HG02885 (cell line): ENCODE measurements at regions not wholly inside any gene's neighbourhood (a gene's known extent, or its start where the extent isn't known, plus 50 kb on each side); places are given as distances from the start of the nearest gene placed in this dataset.
"Not testable (repeated sequence)": the region's sequence is repeated elsewhere in the genome, so short reads cannot be mapped to it uniquely, and the experiment has no call there.

ENCODE experiments used
- ATAC-seq: cut with Tn5 transposase; IDR thresholded peaks from one replicate; pipeline ENCODE4 v1.9.1; 2021; ENCODE audit warnings: mild to moderate bottlenecking; ENCODE audit not compliant: unreplicated experiment, poor library complexity

DNA sequence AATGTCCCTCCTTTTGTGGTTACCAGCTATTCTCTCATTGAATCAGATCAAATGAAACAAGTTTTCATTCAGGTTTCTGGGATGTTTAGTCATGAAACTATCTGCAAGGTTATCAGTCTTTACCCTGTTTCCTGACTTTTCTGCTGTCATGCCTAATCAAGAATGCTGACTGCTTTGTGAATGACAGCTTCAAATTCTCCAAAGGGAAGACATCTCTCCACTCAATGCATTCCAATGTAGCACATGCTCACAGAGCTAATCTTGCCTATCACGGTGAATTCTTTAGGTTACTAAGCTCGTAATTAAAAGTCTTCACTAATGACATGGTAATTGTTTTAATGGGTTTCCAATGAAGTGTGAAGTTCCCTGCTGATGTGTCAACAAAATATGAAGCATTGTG lies 1068.5 kb downstream of the PCDH7 start:
- no peak for ATAC-seq

DNA sequence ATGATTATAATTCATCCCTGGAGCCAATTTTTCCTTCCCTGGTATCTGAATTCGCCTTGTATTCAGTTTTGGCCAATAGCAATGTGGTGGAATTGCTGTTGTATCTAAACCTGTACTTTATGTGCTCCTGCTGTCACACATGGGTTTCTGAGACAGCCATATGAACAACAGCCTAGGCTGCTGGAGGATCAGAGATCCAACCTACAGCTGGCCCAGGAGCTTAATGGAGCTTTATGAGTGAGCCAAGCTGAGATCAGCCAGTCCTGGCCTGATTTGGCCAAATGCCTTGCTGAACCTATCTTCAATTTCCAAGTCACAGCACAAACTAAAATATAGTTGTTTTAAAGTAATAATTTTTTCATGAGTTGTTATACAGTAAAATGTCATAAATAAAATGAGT lies 1071.5 kb downstream of the PCDH7 start:
- ATAC-seq = no peak

DNA sequence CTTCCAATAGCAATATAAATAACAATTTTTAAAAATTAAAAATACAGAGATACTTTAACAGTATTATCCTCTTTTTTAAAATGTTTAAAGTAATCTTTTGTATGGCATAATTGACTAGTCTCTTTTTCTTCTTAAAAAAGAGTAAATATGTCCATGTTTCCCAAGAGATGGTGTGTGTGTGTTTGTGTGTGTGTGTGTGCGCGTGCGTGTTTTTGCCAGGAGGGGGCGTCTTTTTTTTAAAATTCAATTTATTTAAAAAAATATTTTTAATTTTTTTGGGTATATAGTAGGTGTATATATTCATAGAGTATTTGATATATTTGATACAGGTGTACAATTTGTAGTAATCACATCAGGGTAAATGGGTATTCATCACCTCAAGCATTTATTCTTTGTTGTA lies 1073.7 kb downstream of the PCDH7 start:
- ATAC-seq = no peak

DNA sequence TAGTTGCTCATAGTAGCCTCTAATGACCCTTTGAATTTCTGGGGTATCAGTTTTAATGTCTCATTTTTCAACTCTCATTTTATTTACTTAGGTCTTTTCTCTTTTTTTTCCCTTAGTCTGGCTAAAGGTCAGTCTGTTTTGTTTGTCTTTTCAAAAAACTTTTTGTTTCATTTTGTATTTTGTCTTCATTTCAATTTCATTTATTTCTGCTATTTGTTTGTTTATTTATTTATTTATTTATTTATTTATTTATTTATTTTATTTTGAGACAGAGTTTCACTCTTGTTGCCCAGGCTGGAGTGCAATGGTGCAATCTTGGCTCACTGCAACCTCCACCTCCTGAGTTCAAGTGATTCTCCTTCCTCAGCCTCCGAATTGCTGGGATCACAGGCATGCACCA lies 1076.9 kb downstream of the PCDH7 start:
- not testable (repeated sequence) for ATAC-seq

DNA sequence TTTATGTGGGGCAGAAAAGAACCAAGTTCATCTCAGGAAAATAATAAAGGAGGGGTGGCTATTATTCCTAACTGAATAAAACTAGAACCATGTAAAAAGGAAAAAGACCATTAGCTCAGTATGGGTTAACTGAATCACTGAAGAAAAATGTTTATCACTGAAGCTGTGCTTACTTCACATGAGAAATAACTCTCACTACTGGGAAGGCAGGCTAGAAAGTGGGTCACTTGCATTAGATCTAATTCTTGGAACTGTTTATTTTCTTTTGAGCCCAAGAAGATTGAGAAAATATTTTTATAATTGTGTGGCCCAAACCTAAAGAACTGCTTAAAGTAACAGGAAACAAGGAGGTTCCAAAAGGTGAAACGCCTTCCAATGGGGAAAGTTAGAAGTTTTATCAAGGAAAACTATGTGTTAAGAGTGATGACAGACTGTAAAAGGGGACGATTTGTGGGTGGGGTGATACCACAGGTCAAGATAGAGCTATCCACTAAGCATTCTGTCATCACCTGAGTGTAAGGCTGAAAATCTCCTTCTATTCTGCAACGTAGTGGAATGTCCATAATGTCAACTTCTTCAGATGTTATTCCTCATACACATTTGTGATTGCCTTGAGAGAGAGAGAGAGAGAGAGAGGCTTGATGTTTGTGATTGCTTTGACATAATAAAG lies 1083.5 kb downstream of the PCDH7 start:
- no peak for ATAC-seq

DNA sequence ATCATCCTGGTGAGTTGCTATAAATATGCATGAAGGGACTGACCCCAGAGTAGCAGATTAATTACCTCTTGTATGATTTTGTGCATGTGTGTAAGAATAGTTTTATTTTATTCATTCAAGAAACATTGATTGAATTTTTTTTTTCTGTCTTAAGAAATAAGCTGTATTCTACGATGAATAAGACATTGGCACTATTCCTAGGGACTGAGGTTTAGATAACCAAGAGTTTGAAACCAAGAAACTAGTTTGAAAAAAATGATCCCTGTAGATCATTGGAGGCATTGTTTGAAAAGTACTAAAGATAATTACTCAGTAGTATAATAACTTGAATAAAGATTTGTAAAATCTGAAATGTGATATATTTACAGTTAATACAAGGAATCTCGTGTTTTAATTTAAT lies 1086.9 kb downstream of the PCDH7 start:
- no peak for ATAC-seq

DNA sequence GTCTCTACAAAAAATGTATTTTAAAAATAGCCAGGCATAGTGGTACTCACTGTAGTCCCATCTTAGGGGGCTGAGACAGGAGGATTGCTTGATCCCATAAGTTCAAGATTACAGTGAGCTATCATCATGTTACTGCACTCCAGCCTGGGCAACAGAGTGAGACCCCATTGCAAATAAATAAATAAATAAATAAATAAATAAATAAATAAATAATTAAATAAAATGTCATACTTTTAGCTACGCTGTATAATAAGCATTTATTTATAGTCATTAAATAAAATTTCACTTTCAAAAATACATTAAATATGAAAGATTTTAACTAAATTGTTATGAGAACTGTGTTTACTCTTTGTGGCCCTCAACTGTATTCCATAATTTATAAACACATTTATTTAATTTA lies 1124.2 kb downstream of the PCDH7 start:
- no peak for ATAC-seq

DNA sequence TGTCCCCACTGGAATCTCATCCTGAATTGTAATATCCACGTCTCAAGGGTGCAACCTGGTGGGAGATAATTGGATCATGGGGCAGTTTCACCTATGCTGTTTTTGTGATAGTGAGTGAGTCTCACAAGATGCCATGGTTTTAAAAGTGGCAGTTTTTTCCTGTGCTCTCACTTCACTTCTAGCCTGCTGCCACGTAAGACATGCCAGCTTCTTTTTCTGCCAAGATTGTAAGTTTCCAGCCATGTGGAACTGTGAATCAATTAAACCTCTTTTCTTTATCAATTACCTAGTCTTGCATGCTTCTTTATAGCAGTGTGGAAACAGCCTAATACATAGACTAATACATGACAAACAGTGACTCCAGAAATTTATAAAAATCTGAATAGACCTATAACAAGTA lies 1131.8 kb downstream of the PCDH7 start:
- ATAC-seq = no peak

DNA sequence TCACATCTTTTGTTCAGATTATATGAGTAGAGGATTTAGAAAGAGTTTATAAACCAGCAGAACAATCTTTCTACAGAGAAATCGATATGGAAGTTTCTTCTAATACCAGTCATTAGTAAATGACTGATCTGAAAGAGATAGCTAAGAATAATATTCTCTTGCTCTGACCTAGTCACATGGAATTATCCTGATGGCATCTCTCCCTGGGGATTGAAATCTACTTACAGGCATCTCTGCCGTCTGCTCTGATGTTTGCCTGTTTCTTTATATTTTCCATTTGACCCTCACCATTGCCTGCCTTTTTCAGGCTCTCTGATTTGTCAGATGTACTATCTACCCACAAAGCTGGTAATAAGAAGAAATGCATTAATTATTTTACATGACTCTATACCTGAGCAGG lies 1157.3 kb downstream of the PCDH7 start:
- ATAC-seq = no peak

DNA sequence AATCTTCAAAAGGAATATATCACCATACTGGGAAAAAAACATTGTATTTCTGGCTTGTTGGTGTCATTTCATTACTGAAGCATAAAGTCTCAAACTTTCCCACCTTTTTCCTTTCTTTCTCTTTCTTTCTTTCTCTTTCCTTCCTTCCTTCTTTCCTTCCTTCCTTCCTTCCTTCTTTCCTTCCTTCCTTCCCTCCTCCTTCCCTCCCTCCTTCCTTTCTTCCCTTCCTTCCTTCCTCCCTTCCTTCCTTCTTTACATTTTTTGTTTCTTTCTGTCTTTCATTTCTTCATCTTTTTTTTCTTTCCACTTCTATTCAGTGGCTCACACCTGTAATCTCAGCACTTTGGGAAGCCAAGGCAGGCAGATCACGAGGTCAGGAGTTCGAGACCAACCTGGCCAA lies 1160.7 kb downstream of the PCDH7 start:
- ATAC-seq = not testable (repeated sequence)

DNA sequence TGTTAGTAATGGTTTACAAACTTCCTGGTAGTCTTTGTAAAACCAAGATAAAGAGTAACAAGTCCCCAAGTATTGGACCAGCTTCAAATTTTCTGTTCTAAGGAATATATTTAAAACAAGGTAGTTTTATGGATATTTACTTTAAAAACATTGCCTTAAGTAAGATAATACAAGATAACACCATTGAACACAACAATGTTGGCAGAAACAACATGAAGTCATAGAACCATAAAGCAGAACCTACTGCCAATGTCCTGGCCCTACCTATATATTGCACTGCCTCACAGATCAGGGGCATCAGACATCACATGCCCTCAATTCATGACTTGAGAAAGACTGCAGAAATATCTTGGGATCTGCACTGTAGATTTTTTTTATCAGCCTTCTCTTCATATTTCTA lies 1176.2 kb downstream of the PCDH7 start:
- ATAC-seq = no peak

DNA sequence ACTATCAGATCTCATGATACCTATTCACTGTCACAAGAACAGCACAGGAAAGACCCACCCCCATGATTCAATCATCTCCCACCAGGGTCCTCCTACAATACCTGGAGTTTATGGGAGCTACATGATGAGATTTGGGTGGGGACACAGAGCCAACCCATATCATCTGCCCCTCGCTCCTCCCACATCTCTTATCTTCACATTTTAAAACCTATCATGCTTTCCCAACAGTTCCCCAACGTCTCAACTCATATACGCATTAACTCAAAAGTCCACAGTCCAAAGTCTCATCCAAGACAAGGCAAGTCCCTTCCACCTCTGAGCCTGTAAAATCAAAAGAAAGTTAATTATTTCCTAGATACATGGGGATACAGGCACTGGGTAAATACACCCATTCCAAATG lies 1185.2 kb downstream of the PCDH7 start:
- ATAC-seq = no peak

DNA sequence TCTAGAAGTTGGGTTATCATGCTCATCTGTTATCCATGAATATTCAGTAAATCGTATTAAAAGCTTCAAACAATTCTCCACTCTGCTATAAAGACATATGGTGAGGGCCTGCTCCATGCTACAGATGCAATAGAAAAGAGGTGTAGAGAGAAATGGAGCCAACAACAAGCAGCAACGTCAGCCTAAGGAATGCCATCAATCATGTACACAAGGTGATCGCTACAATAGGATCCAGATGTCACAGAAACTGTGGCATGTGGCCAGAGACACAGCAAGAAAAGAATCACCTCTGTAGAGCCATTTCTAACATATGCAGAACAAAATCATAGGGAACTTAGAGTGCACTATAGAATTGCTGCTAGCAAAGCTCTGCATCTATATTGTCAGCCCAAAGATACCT lies 1188.1 kb downstream of the PCDH7 start:
- ATAC-seq = no peak

DNA sequence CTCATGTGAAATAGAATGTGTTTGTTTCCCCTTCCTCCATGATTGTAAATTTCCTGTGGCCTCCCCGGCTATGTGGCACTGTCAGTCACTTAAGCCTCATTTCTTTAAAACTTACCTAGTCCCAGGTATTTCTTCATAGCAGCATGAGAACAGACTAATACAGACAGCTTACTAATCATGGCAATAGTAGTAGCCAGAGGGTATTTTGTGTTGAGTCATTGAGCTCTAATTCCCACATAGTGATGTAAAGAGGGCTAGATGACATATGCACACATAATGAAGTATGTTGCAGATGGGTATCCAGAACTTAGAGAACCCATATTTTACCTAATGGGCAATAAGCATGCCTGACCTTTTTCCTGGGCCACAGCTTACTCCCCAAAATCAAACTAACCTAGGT lies 1197.2 kb downstream of the PCDH7 start:
- no peak for ATAC-seq

DNA sequence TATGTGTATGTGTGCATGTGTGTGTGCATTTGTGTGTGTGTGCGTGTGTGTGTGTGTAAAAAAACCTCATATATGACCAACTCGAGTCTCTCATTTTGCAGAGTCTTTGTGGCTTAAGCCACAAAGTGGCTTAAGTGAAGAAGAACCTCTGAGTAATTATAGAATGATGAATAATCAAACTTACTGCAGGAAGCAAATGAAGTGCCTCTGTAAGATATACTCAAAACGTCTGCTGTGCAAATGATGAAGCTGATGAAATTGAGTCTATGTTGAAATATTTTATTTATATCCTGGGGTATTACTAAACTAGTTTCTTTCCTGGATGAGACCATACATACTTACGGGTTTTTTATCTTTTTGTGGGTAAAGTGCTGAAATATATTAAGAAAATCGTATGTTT lies 1198.7 kb downstream of the PCDH7 start:
- ATAC-seq = no peak

DNA sequence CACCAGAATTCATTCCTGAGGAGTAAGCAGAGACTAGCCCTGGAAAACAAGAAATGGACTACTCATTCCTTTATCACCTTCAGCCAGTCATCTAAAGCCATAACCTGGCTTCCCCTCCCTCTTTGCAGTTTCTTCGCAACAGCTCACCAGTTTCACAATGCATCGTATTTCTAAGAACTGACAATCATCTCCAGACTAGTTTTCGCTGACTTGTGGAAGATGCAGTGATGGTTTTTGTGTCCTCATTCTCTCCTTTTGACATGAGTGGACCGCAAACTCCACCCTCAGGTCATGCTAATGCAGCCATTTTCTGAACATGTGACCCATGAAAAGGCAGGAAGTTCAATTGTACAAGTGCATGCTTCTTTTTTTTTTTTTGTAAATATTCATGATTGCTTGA lies 1203.5 kb downstream of the PCDH7 start:
- ATAC-seq = no peak

DNA sequence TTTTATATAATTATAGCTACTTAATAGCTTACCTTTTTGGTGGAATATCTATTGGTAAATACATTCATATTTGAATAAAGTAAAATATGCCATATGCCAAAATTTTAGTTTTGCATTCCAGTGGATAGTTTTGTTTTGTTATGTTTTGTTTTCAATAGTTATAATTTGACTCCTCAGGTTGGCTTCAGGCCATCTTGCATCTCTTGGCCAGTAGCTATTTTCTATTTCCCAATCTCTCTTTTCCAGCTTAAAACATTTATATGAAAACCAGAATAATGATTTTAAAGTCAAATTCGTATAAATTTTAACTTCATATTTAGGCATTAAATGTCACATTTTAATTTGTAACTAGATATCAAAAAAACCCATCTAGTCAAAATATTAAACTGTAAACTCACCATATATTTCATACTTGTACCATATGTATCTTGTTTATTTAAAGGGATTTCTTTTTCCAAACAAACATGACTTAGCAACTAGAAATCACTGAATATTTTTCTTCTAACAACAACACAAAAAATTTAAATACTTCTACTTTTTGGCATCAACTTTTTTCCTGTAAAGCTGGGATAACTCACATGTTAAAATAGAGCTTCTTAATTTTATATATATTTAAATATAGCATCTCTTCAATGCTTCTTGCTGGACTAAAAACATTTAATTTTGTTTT lies 1209.6 kb downstream of the PCDH7 start:
- ATAC-seq = no peak

DNA sequence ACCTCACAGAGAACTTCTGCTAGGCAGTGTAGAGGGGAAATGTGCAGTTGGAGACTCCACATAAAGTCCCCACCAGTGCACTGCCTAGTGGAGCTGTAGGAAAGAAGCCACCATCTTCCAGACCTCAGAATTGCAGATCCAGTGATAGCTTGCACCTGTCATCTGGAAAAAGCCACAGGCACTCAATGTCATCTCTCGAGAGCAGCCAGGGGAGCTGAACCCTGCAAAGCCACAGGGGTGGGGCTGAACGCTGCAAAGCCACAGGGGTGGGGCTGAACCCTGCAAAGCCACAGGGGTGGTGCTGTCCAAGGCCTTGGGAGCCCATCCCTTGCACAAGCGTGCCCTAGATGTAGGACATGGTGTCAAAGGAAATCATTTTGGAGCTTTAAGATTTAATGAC lies 1226.3 kb downstream of the PCDH7 start:
- no peak for ATAC-seq

DNA sequence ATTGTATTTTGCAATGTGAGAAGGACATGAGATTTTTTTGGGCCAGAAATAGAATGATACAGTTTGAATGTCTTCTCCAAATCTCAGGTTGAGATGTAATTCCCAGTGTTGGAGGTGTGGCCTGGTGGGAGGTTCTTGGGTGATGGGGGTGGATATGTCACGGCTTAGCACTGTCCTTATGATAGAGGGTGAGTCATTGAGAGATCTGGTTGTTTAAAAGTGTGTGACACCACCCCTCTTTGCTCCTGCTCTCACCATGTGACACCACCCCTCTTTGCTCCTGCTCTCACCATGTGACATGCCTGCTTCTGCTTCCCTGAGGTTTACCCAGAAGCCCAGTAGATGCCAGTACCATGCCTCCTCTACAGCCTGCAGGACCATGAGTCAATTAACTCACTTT lies 1226.9 kb downstream of the PCDH7 start:
- ATAC-seq = no peak

DNA sequence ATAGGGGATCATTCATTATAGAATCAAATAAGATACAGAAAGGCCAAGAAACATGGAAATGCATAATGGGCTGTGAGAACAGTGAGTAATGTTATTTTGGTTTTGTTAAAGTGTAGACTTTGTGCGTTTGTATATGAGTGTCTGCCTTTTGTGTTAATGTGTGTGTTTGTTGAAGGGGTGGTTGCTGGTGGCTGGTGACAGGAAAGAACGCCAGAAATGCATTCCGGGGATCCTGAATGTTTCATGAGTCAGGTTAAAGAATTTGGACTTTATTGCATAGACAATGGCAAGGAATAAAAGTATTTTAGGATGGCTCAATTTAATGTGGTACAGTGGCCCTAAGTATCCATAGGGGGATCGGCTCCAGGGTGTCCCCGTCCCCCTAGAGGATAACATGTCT lies 1228.9 kb downstream of the PCDH7 start:
- ATAC-seq = no peak

DNA sequence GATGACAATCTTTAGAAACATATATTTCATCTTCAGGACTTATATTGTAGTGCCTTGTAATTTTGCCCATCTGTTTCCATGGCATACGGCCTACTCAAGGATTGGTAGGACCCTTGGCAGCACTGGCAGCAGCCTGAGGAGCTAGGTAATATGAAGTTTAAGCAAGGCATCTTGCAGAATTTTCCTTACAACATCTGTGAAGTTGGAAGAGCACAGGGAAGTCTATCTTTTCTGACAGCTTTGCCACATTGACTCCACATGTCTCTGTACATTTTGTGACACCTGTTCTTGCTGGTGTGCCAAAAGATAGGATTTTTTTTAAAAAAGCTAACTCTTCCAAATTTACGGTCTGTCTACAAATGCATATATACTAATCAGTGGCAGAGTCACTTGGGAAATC lies 1235.2 kb downstream of the PCDH7 start:
- no peak for ATAC-seq

DNA sequence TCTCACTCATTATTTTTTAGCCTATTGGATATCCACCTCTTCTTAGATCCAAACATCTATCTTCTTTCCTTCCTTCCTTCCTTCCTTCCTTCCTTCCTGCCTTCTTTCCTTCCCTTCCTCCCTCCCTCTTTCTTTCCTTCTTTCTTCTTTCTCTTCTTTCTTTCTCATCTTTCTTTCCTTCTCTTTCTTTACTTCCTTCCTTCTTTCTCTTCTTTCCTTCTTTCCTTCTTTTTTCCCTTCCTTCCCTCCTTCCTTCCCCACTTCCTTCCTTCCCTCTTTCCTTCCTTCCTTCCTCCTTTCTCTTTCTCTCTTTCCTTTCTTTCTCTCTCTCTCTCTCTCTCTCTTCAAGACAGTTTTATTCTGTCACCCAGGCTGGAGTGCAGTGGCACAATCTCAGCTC lies 1239.8 kb downstream of the PCDH7 start:
- ATAC-seq = no peak
